B cell (primary cell): ENCODE measurements at regions not wholly inside any gene's neighbourhood (a gene's known extent, or its start where the extent isn't known, plus 50 kb on each side); places are given as distances from the start of the nearest gene placed in this dataset.

ENCODE experiments used
- EZH2 ChIP-seq: IDR thresholded peaks from 2 replicates; pipeline ENCODE4 v1.6.1; 2012; ENCODE audit warnings: borderline replicate concordance, low read depth, mild to moderate bottlenecking, moderate library complexity, low read length; ENCODE audit not compliant: insufficient read depth, poor library complexity, severe bottlenecking
- TF ChIP-seq, protein P1 (sequence below): fragments of 200-600 bp; IDR thresholded peaks from one replicate; pipeline ENCODE4 v1.8.0; 2022; ENCODE audit warnings: antibody characterized with exemption, mild to moderate bottlenecking

DNA sequence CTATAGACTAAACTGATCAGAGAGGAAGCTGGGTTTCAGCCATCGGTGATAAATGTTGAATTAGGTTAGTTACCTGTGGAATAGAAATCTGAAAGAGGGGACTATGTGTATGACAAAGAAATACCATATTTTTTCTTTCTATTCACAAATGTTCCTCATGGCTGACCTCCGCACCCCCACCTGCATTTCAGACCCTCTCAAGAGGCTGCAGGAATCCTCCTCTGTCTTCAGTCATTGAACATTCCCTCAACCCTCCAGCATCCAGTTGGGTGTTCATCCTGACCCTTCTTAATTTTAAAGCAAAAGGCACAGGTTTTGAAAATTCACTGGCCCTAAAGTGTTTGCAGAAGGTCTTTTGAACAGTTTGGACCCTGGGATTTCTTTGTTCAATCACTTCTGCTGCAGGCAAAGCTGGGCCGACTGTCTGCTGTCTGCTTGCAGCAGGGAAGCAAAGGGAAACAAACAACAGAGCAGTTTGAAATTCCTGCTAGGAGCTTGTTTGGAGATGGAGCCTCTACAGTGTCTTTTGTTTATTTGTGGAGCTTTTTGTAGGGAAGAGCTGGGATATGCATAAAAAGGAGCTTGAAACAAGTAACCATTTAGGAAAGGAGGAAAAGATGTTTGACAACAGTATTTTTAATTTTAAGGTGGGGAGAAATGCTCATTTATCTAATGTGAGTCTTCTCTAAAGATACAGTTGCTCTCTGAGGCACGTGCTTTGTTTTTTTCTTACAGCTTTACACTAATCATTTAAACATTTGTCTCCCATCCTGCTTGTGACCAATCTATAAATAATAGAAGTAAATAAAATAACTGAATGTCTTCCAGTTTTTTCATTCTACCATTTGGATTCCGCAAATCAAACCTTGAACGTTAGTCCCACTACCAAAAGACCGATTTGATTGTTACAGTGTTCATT lies 213.3 kb upstream of the MMADHC start:
- no peak for TF ChIP-seq EZH2
- TF ChIP-seq, protein P1, sequence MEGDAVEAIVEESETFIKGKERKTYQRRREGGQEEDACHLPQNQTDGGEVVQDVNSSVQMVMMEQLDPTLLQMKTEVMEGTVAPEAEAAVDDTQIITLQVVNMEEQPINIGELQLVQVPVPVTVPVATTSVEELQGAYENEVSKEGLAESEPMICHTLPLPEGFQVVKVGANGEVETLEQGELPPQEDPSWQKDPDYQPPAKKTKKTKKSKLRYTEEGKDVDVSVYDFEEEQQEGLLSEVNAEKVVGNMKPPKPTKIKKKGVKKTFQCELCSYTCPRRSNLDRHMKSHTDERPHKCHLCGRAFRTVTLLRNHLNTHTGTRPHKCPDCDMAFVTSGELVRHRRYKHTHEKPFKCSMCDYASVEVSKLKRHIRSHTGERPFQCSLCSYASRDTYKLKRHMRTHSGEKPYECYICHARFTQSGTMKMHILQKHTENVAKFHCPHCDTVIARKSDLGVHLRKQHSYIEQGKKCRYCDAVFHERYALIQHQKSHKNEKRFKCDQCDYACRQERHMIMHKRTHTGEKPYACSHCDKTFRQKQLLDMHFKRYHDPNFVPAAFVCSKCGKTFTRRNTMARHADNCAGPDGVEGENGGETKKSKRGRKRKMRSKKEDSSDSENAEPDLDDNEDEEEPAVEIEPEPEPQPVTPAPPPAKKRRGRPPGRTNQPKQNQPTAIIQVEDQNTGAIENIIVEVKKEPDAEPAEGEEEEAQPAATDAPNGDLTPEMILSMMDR, result no peak
